22Rv1 (cell line): ENCODE measurements at regions not wholly inside any gene's neighbourhood (a gene's known extent, or its start where the extent isn't known, plus 50 kb on each side); places are given as distances from the start of the nearest gene placed in this dataset.

Experiments
- ZFX ChIP-seq: fragments of 450-650 bp; IDR thresholded peaks from 2 replicates; pipeline ENCODE4 v1.6.1; 2017; ENCODE audit warnings: antibody characterized with exemption, borderline replicate concordance
- TF ChIP-seq, protein P1 (sequence below): fragments of 450-650 bp; IDR thresholded peaks from 2 replicates; pipeline ENCODE4 v1.5.1; 2017; ENCODE audit warnings: mild to moderate bottlenecking

- TF ChIP-seq, protein P1, sequence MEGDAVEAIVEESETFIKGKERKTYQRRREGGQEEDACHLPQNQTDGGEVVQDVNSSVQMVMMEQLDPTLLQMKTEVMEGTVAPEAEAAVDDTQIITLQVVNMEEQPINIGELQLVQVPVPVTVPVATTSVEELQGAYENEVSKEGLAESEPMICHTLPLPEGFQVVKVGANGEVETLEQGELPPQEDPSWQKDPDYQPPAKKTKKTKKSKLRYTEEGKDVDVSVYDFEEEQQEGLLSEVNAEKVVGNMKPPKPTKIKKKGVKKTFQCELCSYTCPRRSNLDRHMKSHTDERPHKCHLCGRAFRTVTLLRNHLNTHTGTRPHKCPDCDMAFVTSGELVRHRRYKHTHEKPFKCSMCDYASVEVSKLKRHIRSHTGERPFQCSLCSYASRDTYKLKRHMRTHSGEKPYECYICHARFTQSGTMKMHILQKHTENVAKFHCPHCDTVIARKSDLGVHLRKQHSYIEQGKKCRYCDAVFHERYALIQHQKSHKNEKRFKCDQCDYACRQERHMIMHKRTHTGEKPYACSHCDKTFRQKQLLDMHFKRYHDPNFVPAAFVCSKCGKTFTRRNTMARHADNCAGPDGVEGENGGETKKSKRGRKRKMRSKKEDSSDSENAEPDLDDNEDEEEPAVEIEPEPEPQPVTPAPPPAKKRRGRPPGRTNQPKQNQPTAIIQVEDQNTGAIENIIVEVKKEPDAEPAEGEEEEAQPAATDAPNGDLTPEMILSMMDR, result no peak
- TF ChIP-seq ZFX, result no peak
These were observed 597.8 kb upstream of the MGMT start for GRCh38 chr10:128869101-128869749.
